Posterior cingulate gyrus (tissue), 11 donors: ENCODE measurements at regions not wholly inside any gene's neighbourhood (a gene's known extent, or its start where the extent isn't known, plus 50 kb on each side); places are given as distances from the start of the nearest gene placed in this dataset.
"Not testable (repeated sequence)": the region's sequence is repeated elsewhere in the genome, so short reads cannot be mapped to it uniquely, and the experiment has no call there.

Experiments used
- DNase-seq, 10 donors: peaks; one replicate each; pipeline versions ENCODE4 v3.0.0 to v3.0.0-alpha.2; 2020 to 2021; ENCODE audit warnings: mixed read lengths in 3 of 10
- intact Hi-C: fragments of 100-400 bp; cut with DNase I; formaldehyde crosslinking; loops from one replicate; pipeline ENCODE4 v1.15.1; 2023

- DNase-seq, intact Hi-C loops: not testable (repeated sequence)
These were observed 83.7 kb upstream of the FBXO28 start for GRCh38 chr1:224030257-224030656.

DNA sequence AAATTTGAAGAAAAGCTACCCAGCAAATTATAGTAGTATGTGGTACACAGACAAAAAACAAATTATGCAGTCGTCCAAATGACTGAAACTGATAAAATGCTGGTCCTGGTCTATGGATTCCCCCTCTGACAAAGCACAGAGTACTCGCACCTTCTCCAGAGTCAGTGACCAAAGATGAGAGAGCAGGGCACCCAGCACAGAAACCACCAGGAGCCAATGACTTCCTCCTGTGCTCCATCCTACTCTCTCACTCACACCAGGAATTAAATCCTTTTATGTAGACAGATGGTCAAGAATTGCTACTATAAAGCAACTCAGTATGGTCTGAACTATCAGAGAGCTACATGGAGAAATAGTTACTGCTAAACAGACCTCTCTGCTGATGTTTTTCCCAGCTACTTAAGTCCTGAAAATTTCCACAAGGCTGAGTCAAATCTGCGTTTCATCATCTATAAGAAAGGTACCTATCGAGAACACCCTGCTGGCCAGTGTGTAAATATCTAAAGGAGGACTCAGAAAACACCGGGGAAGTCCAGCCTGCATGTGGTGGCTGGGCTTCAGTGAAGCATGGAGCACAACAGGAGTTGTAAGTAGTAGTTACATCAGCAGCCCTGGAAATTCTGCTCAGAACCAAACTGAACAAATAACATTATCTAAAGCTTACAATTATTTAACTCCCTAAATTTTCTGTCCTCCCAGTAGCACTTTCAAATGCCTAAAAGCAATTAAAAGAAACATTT lies 84.5 kb upstream of the FBXO28 start:
- intact Hi-C loops, DNase-seq: not testable (repeated sequence)

- intact Hi-C loops, DNase-seq: not testable (repeated sequence)
These were observed 85.1 kb upstream of the FBXO28 start for GRCh38 chr1:224028802-224029201.

- intact Hi-C loops, DNase-seq: not testable (repeated sequence)
These were observed 90.8 kb upstream of the FBXO28 start for GRCh38 chr1:224023122-224023521.

DNA sequence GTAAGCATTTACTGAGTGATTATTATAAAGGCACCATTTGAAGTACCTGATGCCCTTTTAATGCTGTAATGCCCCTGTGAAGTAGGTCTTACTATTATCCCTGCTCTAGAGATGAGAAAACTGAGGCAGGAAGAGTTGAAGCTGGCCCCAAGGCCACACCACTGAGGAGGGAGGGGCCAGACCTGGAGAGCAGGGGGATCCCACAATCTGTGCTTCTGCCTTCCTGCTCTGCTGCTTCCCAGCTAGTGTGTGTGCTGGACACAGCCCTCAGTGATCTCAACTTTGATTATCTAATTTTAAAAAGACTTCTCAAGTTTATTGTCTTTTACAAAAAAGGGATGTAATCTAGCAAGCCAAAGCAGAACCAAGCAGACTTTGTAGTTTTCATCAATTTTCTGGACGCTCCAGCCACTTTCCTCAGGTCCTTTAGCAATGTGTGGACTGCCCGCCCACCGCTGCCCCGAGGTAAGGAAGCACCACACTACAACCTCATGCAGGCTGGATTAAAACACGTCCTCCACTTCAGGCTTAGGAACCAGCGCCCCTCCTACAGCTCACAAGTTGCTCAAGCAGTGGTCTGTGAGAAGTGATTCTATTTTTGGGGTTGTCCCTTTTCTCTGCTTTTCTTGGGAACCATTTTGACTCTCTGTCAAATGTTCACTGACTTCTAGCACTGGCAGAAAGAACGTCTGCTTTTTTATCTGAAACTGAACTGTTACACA lies 91.5 kb upstream of the FBXO28 start:
- DNase-seq: peak in 1 of 10 donors; percentile 66
- intact Hi-C loops: not testable (repeated sequence)

DNA sequence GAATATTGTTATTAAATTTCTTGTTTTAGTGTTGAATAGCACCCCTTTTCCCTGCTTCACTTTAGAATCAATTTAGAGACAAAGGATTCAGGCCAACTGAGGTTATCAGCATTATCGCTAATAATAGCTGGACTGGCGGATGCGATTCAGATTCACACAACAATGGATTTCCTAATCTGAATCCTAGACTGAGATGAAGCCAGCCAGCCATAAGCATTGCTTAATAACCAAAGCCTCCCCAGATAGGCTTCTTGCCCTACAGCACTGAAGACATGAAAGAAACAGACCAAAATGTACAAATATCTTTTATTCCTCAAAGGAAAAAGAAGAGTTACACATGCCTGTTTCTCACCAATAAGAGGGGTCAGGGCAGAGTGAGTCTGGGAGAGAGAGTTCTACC lies 94.0 kb upstream of the FBXO28 start:
- intact Hi-C loops, DNase-seq: not testable (repeated sequence)

GRCh38 chr1:224015782-224016181 lies 98.1 kb upstream of the FBXO28 start:
- DNase-seq, intact Hi-C loops: not testable (repeated sequence)

GRCh38 chr1:224014330-224014649 lies 99.6 kb upstream of the FBXO28 start:
- no peak for DNase-seq
- intact Hi-C loops: no loop called here

DNA sequence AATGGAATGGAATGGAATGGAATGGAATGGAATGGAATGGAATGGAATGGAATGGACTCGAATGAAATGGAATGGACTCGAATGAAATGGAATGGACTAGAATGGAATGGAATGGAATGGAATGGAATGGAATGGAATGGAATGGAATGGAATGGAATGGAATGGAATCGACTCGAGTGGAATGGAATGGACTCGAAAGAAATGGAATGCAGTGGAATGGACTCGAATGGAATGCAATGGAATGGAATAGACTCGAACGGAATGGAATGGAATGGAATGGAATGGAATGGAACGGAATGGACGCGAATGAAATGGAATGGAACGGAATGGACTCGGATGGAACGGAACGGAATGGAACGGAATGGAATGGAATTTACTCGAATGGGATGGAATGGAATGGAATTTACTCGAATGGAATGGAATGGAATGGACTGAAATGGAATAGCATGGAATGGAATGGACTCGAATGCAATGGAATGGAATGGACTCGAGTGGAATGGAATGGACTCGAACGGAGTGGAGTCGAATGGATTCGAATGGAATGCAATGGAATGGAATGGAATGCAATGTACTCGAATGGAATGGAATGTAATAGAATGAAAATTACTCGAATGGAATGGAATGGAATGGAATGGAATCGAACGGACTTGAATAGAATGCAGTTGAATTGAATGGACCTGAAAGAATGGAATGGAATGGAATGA lies 100.1 kb upstream of the FBXO28 start:
- intact Hi-C loops: not testable (repeated sequence)

GRCh38 chr1:224012807-224013434 lies 101.0 kb upstream of the FBXO28 start:
- DNase-seq, intact Hi-C loops: not testable (repeated sequence)

More for the DNA sequence above, 100.1 kb upstream of the FBXO28 start:
- not testable (repeated sequence) for DNase-seq

- intact Hi-C loops: not testable (repeated sequence)
These were observed 101.7 kb upstream of the FBXO28 start for GRCh38 chr1:224012162-224012561.

DNA sequence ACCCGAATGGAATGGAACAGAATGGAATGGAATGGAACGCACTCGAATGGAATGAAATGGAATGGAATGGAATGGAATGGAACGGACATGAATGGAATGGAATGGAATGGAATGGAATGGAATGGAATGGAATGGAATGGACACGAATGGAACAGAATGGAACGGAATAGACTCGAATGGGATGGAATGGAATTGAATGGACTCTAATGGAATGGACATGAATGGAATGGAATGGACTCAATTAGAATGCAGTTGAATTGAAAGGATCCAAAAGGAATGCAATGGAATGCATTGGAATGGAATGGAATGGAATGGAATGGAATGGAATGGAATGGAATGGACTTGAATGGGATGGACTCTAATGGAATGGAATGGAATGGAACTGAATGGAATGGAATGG lies 102.2 kb upstream of the FBXO28 start:
- DNase-seq, intact Hi-C loops: not testable (repeated sequence)

More at GRCh38 chr1:224012162-224012561, 101.7 kb upstream of the FBXO28 start:
- not testable (repeated sequence) for DNase-seq

DNA sequence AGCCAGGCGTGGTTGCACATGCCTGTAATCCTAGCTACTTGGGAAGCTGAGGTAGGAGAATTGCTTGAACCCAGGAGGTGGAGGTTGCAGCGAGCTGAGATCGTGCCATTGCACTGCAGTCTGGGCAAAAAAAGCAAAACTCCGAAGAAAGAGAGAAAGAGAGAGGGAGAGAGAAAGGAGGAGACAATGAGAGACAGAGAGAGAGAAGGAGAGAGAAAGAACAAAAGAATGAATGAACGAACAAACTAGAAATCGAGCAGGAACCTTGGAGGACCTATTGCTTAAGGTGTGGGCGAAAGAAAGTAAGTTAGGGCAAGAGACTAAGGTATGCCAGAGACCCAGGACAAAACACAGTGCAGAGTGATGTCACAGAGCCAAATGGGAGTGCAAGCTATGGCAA lies 102.8 kb upstream of the FBXO28 start:
- DNase-seq, intact Hi-C loops: not testable (repeated sequence)

DNA sequence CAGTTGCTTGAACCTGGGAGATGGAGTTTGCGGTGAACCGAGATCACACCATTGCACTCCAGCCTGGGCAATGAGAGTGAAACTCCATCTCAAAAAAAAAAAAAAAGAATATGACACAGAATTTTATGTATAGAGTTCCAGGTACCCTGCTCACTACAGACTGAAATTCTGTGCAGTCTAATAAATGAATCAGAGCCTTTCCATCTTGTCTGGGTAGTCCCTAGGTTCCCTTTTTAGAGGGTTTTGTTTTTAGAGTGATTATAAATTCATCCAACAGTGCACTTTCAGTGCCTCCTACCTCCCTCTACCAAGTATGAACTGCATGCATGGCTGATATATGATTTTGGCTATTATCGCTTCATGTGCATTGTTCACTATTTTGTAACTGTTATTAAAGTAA lies 107.9 kb upstream of the FBXO28 start:
- DNase-seq, intact Hi-C loops: not testable (repeated sequence)

DNA sequence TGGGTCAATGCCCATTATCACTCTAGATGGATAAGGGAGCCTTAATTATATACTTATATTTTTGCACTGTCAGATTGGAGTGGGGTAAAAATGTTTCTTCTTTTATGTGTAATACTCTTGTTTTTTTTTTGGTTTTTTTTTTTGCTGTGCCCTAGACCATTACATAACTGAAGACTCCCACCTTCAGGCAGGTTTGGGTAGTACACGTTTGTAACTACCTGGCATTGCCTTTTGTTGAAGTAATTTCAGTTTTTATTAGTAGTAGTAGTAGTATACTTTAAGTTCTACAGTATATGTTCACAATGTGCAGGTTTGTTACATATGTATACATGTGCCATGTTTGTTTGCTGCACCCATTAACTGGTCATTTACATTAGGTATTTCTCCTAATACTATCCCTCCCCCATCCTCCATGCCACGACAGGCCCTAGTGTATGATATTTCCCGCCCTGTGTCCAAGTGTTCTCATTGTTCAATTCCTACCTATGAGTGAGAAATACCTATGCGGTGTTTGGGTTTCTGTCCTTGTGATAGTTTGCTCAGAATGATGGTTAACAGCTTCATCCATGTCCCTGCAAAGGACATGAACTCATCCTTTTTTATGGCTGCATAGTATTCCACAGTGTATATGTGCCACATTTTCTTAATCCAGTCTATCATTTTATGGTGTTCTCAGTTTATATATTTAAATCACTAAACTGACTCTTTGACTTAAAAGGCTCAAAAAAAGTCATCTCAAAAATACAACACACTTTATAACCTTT lies 109.2 kb upstream of the FBXO28 start:
- DNase-seq, intact Hi-C loops: not testable (repeated sequence)

DNA sequence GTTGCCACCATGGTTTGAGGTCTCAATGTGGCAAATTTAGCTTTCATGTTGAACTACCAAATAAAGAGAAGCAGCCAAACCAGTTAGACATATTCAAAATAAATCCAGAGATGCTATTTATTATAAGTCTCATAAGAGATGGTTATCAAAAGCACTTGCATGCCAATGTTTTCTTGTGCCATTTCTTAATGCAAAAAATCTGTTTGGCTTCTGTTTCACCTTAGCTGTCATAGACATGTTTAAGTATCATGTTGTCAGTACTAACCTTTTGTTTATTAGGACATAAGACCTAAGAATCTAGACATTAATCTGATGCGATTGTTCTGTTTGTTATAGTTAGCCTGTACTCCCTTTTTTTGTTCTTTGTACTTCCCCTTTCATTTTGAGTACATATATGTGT lies 110.0 kb upstream of the FBXO28 start:
- DNase-seq, intact Hi-C loops: not testable (repeated sequence)

GRCh38 chr1:224001757-224002156 lies 112.2 kb upstream of the FBXO28 start:
- intact Hi-C loops, DNase-seq: not testable (repeated sequence)

DNA sequence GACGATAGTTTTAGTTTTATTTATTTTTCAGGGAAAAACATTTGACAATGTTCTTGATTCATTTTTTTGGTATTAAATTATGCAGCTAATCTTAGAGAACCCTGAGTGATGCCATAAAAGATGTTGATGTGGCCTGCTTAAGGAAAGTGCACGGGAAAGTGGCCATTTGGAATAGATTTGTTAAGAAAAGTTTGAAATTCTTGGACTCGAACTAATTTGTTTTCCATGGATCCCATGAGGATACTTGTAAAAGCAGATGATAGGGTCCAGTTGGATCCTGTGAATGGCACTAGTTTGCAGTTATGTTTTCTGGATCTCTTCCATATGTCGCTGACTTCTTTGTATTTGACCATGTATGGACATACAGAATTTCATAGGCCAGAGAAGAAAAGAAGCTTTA lies 114.2 kb upstream of the FBXO28 start:
- DNase-seq, intact Hi-C loops: not testable (repeated sequence)

DNA sequence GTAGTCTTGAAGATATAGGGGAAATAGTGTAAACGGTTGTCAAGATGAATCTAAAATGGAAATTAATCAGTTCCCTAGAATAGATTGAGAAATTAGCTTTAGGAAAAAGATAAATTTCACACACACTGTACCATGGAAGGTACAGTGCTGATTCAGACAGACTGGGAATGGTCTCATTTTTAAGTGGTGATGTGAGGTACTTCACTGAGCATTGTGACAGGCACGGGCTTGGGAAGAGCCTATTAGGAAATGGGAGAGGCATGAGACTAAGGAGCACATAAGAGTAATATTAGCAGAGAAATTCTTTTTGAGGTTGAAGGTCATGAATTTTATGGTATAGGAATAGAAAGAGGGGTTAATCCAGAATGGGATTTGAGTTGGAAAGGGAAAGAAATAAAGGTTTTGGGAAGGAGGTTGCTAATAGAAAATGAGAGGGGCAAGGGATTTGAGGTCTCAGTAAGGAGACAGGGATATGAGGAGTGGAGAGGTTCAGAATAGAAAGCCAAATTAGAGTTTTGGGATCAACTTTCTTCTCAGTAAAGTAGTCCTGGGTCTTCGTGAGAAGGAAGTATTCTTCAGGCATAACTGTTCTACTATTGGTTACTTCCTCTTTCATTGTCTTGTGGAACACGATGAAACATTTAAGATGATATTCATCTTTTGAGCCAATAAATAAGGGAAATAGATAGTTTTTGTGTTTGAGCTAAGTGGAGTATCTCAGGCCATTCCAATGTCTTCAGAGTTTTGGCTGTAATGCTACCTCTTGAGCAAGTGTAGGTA lies 115.0 kb upstream of the FBXO28 start:
- DNase-seq, intact Hi-C loops: not testable (repeated sequence)
